NOMO-1 treated with DMSO at 0.1 percent for 48 hours (cell line): ENCODE measurements at regions not wholly inside any gene's neighbourhood (a gene's known extent, or its start where the extent isn't known, plus 50 kb on each side); places are given as distances from the start of the nearest gene placed in this dataset.

Experiments used
- DNase-seq: peaks from one replicate; lab custom pipeline; 2025; ENCODE audit not compliant: unreplicated experiment; lab: John Stamatoyannopoulos, UW

- no peak for DNase-seq
Observed at GRCh38 chr6:132972971-132973370, 158.6 kb downstream of the RPS12 start.

- DNase-seq, result no peak
Observed at GRCh38 chr6:132973514-132973993, 159.2 kb downstream of the RPS12 start.

- no peak for DNase-seq
Observed at GRCh38 chr6:132974122-132974521, 159.8 kb downstream of the RPS12 start.

- no peak for DNase-seq
Observed at GRCh38 chr6:132977413-132977812, 163.0 kb downstream of the RPS12 start.

- no peak for DNase-seq
Observed at GRCh38 chr6:132978685-132979084, 164.3 kb downstream of the RPS12 start.

GRCh38 chr6:132993738-132994137, 179.4 kb downstream of the RPS12 start:
- no peak for DNase-seq

GRCh38 chr6:132995009-132995408, 180.6 kb downstream of the RPS12 start:
- no peak for DNase-seq

GRCh38 chr6:132995432-132995831, 181.1 kb downstream of the RPS12 start:
- DNase-seq, result no peak

- DNase-seq, result no peak
Observed at GRCh38 chr6:132998418-132998817, 184.0 kb downstream of the RPS12 start.

GRCh38 chr6:133001040-133001565, 186.7 kb downstream of the RPS12 start:
- DNase-seq, result no peak

GRCh38 chr6:133004304-133004884, 190.0 kb downstream of the RPS12 start:
- no peak for DNase-seq

- DNase-seq, result no peak
Observed at GRCh38 chr6:133012774-133013173, 198.4 kb downstream of the RPS12 start.

- no peak for DNase-seq
Observed at GRCh38 chr6:133016631-133017030, 202.3 kb downstream of the RPS12 start.

- no peak for DNase-seq
Observed at GRCh38 chr6:133017581-133017980, 203.2 kb downstream of the RPS12 start.

GRCh38 chr6:133026705-133027104, 212.3 kb downstream of the RPS12 start:
- no peak for DNase-seq

- DNase-seq, result no peak
Observed at GRCh38 chr6:133033263-133033662, 207.9 kb upstream of the EYA4 start.

GRCh38 chr6:133034509-133035206, 206.5 kb upstream of the EYA4 start:
- no peak for DNase-seq

- DNase-seq, result no peak
Observed at GRCh38 chr6:133040094-133040802, 200.9 kb upstream of the EYA4 start.

- no peak for DNase-seq
Observed at GRCh38 chr6:133040803-133041419, 200.2 kb upstream of the EYA4 start.

- DNase-seq, result no peak
Observed at GRCh38 chr6:133042550-133043120, 198.5 kb upstream of the EYA4 start.

- DNase-seq, result no peak
Observed at GRCh38 chr6:133046576-133046975, 194.6 kb upstream of the EYA4 start.
